Kidney (tissue), 13 donors: ENCODE measurements at regions not wholly inside any gene's neighbourhood (a gene's known extent, or its start where the extent isn't known, plus 50 kb on each side); places are given as distances from the start of the nearest gene placed in this dataset.

ENCODE experiments used
- DNase-seq, 5 donors: peaks; one replicate each; pipeline ENCODE4 v3.0.0-alpha.2; 2013 to 2020
- FAIRE-seq: peaks from 2 replicates; lab custom pipeline; 2012; peaks lifted over from hg19 to GRCh38; lab: Jason Lieb, UNC
- H3K27ac ChIP-seq, 2 donors: one replicate each; pipeline ENCODE4 v1.7.0; 2013; ENCODE audit warnings: low read depth in 2 of 2, low read length in 2 of 2, inconsistent platforms in 1 of 2
- H3K27me3 ChIP-seq: one replicate; pipeline ENCODE4 v1.7.1; 2013; ENCODE audit warnings: low read length, inconsistent platforms; ENCODE audit not compliant: control insufficient read depth, insufficient read depth
- H3K36me3 ChIP-seq, 3 donors: one replicate each; pipeline versions ENCODE4 v1.7.0 to v1.7.1; 2013; ENCODE audit warnings: low read length in 3 of 3, control low read depth in 1 of 3, inconsistent platforms in 1 of 3; ENCODE audit not compliant: insufficient read depth in 3 of 3, control insufficient read depth in 2 of 3
- H3K4me1 ChIP-seq, 3 donors: one replicate each; pipeline versions ENCODE4 v1.7.0 to v1.7.1; 2013; ENCODE audit warnings: low read length in 3 of 3, inconsistent platforms in 1 of 3, low read depth in 1 of 3; ENCODE audit not compliant: control insufficient read depth in 2 of 3, insufficient read depth in 2 of 3
- H3K4me3 ChIP-seq, 3 donors: one replicate each; pipeline versions ENCODE4 v1.7.0 to v1.8.1; 2013; ENCODE audit warnings: low read length in 3 of 3, control low read depth in 1 of 3, inconsistent platforms in 1 of 3
- H3K9ac ChIP-seq, 3 donors: one replicate each; pipeline versions ENCODE4 v1.7.0 to v1.7.1; 2013; ENCODE audit warnings: low read length in 3 of 3, control low read depth in 1 of 3, inconsistent platforms in 1 of 3
- H3K9me3 ChIP-seq, 3 donors: one replicate each; pipeline versions ENCODE4 v1.7.0 to v1.7.1; 2013; ENCODE audit warnings: low read length in 3 of 3, control low read depth in 1 of 3, inconsistent platforms in 1 of 3; ENCODE audit not compliant: control insufficient read depth in 2 of 3, insufficient read depth in 1 of 3
- CTCF ChIP-seq: IDR thresholded peaks from 3 replicates; pipeline ENCODE4 v1.5.1; 2012; ENCODE audit warnings: mild to moderate bottlenecking, moderate library complexity, borderline replicate concordance; ENCODE audit not compliant: insufficient read depth; ENCODE audit errors: extremely low read depth
- intact Hi-C: fragments of 100-400 bp; cut with DNase I; formaldehyde crosslinking; loops from one replicate; pipeline ENCODE4 v1.11.1; 2022
- donor health status: control.
- donor health status: control.
- donor health status: control.
- donor health status: control.
- donor health status: control.
- donor health status: DM: yes; HTN: yes; CAD: no.
- donor health status: Normal renal cell carcinoma (clear cell type).

- no peak for TF ChIP-seq CTCF
- no peak overlapping the region for H3K9ac ChIP-seq
- H3K27me3 ChIP-seq: no peaks in the 10 kb centered on the region
- FAIRE-seq (no peak), DNase-seq (peak in 1 of 5 donors; percentile 39)
- no peaks in the 10 kb centered on the region for H3K36me3 ChIP-seq
- no peak overlapping the region for H3K4me3 ChIP-seq
- no peaks in the 10 kb centered on the region for H3K4me1 ChIP-seq
- H3K27ac ChIP-seq: no peak overlapping the region
- no peaks in the 10 kb centered on the region for H3K9me3 ChIP-seq
- intact Hi-C loops: no loop called here
These were observed 105.7 kb upstream of the ERBB4 start for GRCh38 chr2:212644195-212644837.

- Histone ChIP-seq H3K4me1 (no peaks in the 10 kb centered on the region), H3K4me3 (no peak overlapping the region), H3K9ac (no peak overlapping the region), H3K27ac (no peak overlapping the region), H3K27me3 (no peaks in the 10 kb centered on the region), H3K36me3 (no peaks in the 10 kb centered on the region), H3K9me3 (no peaks in the 10 kb centered on the region)
- TF ChIP-seq CTCF: no peak
- intact Hi-C loops: no loop called here
- FAIRE-seq (no peak), DNase-seq (peak in 2 of 5 donors; percentile 39 to 48)
These were observed 101.8 kb upstream of the ERBB4 start for GRCh38 chr2:212640428-212640827.

GRCh38 chr2:212638694-212639093 lies 100.1 kb upstream of the ERBB4 start:
- no peaks in the 10 kb centered on the region for H3K4me1 ChIP-seq
- H3K9me3 ChIP-seq: no peaks in the 10 kb centered on the region
- TF ChIP-seq CTCF: no peak
- H3K4me3 ChIP-seq: no peak overlapping the region
- H3K27ac ChIP-seq: no peak overlapping the region
- intact Hi-C loops: no loop called here
- FAIRE-seq (no peak), DNase-seq (no peak)
- no peak overlapping the region for H3K9ac ChIP-seq
- H3K27me3 ChIP-seq: no peaks in the 10 kb centered on the region
- no peaks in the 10 kb centered on the region for H3K36me3 ChIP-seq

GRCh38 chr2:212628586-212628985 lies 90.0 kb upstream of the ERBB4 start:
- no peaks in the 10 kb centered on the region for H3K36me3 ChIP-seq
- no peak for TF ChIP-seq CTCF
- no peaks in the 10 kb centered on the region for H3K9me3 ChIP-seq
- H3K4me3 ChIP-seq: no peak overlapping the region
- FAIRE-seq (no peak), DNase-seq (no peak)
- no peak overlapping the region for H3K9ac ChIP-seq
- no peak overlapping the region for H3K27ac ChIP-seq
- intact Hi-C loops: no loop called here
- H3K27me3 ChIP-seq: no peaks in the 10 kb centered on the region
- H3K4me1 ChIP-seq: no peaks in the 10 kb centered on the region
